IMR-90 (cell line): ENCODE measurements at regions not wholly inside any gene's neighbourhood (a gene's known extent, or its start where the extent isn't known, plus 50 kb on each side); places are given as distances from the start of the nearest gene placed in this dataset.

Experiments
- ATAC-seq: fragments of 200-7000 bp; cut with Tn5 transposase; 2 replicates; pipeline ENCODE4 v1.9.1; 2020; ENCODE audit warnings: low read depth, mild to moderate bottlenecking, moderate library complexity
- BruUV-seq: library from RNA; stranded (reverse); fragments of 400-500 nt; replicated peaks from 2 replicates; lab custom pipeline; 2021; lab: Mats Ljungman, UMichigan
- CTCF ChIA-PET: fragments of 300-600 bp; formaldehyde crosslinking; extraction: SDS; loops from one replicate; lab custom pipeline; 2021; ENCODE audit warnings: antibody characterized with exemption; lab: Yijun Ruan, JAX
- POLR2A ChIA-PET: fragments of 300-600 bp; sonication (Branson Sonifier 250); formaldehyde crosslinking; loops from one replicate; lab custom pipeline; 2022; ENCODE audit warnings: antibody characterized with exemption; ENCODE audit not compliant: unreplicated experiment; lab: Charles Lee
- DNase-seq: peaks from one replicate; pipeline ENCODE4 v3.0.0; 2013
- H2AFZ ChIP-seq: replicated peaks from 2 replicates; pipeline ENCODE3; 2013; ENCODE audit warnings: low read length, mild to moderate bottlenecking; ENCODE audit not compliant: poor library complexity
- H2AK5ac ChIP-seq: 2 replicates; pipeline ENCODE4 v1.6.1; 2013; ENCODE audit warnings: low read depth, low read length, inconsistent platforms
- H2AK9ac ChIP-seq: replicated peaks from 2 replicates; pipeline ENCODE3; 2013; ENCODE audit warnings: mild to moderate bottlenecking, low read depth, low read length, moderate library complexity; ENCODE audit not compliant: poor library complexity
- H2BK120ac ChIP-seq: 2 replicates; pipeline ENCODE4 v1.6.1; 2013; ENCODE audit warnings: low read depth, low read length, inconsistent platforms
- H2BK15ac ChIP-seq: 3 replicates; pipeline ENCODE4 v1.6.1; 2013; ENCODE audit warnings: low read depth, low read length, inconsistent platforms
- H2BK20ac ChIP-seq: 2 replicates; pipeline ENCODE4 v1.6.1; 2013; ENCODE audit warnings: low read depth, mild to moderate bottlenecking, inconsistent platforms, low read length, moderate library complexity
- H2BK5ac ChIP-seq: 2 replicates; pipeline ENCODE4 v1.6.1; 2013; ENCODE audit warnings: mild to moderate bottlenecking, low read depth, low read length, inconsistent platforms; ENCODE audit not compliant: poor library complexity, severe bottlenecking
- H3K14ac ChIP-seq: replicated peaks from 2 replicates; pipeline ENCODE4 v1.6.1; 2013; ENCODE audit warnings: low read depth, low read length, inconsistent platforms
- H3K18ac ChIP-seq: 2 replicates; pipeline ENCODE4 v1.6.1; 2013; ENCODE audit warnings: low read depth, low read length, control low read depth
- H3K23ac ChIP-seq: 2 replicates; pipeline ENCODE4 v1.6.1; 2013; ENCODE audit warnings: low read depth, low read length, inconsistent platforms
- H3K27ac ChIP-seq: 2 replicates; pipeline ENCODE4 v1.5.1; 2013; ENCODE audit warnings: mild to moderate bottlenecking, control low read depth, low read length; ENCODE audit not compliant: insufficient read depth
- H3K27me3 ChIP-seq: 2 replicates; pipeline ENCODE4 v1.6.1; 2013; ENCODE audit warnings: low read length; ENCODE audit not compliant: control insufficient read depth, insufficient read depth
- H3K36me3 ChIP-seq: 2 replicates; pipeline ENCODE4 v1.6.1; 2013; ENCODE audit warnings: low read length, mixed read lengths; ENCODE audit not compliant: control insufficient read depth, insufficient read depth
- H3K4ac ChIP-seq: 2 replicates; pipeline ENCODE4 v1.6.1; 2013; ENCODE audit warnings: low read depth, low read length, inconsistent platforms
- H3K4me1 ChIP-seq: 2 replicates; pipeline ENCODE4 v1.6.1; 2013; ENCODE audit warnings: low read length, mixed read lengths; ENCODE audit not compliant: control insufficient read depth, insufficient read depth
- H3K4me2 ChIP-seq: 2 replicates; pipeline ENCODE4 v1.6.1; 2013; ENCODE audit warnings: low read depth, mild to moderate bottlenecking, control low read depth, low read length, moderate library complexity
- H3K4me3 ChIP-seq: 2 replicates; pipeline ENCODE4 v1.5.1; 2013; ENCODE audit warnings: low read depth, mild to moderate bottlenecking, control low read depth, low read length, moderate library complexity; ENCODE audit not compliant: insufficient read depth
- H3K56ac ChIP-seq: 2 replicates; pipeline ENCODE4 v1.6.1; 2013; ENCODE audit warnings: low read length, inconsistent platforms; ENCODE audit not compliant: insufficient read depth; ENCODE audit errors: extremely low read depth
- H3K79me1 ChIP-seq, 2 experiments: 2 replicates each; pipeline ENCODE4 v1.6.1; 2013; ENCODE audit warnings: low read length in 2 of 2, inconsistent platforms in 1 of 2, low read depth in 1 of 2
- H3K9ac ChIP-seq: 2 replicates; pipeline ENCODE4 v1.6.1; 2013; ENCODE audit warnings: low read depth, low read length, control low read depth
- H3K9me1 ChIP-seq: 2 replicates; pipeline ENCODE4 v1.6.1; 2013; ENCODE audit warnings: low read length, inconsistent platforms; ENCODE audit not compliant: insufficient read depth
- H3K9me3 ChIP-seq: 2 replicates; pipeline ENCODE4 v1.6.1; 2013; ENCODE audit warnings: low read length; ENCODE audit not compliant: control insufficient read depth, insufficient read depth
- H4K20me1 ChIP-seq: 2 replicates; pipeline ENCODE4 v1.6.1; 2013; ENCODE audit warnings: low read length, inconsistent platforms; ENCODE audit not compliant: insufficient read depth
- H4K5ac ChIP-seq: 2 replicates; pipeline ENCODE4 v1.6.1; 2013; ENCODE audit warnings: mild to moderate bottlenecking, low read depth, low read length, control low read depth
- H4K8ac ChIP-seq, 2 experiments: 2 replicates each; pipeline ENCODE4 v1.6.1; 2013; ENCODE audit warnings: low read depth in 2 of 2, low read length in 2 of 2, control low read depth in 1 of 2, inconsistent platforms in 1 of 2
- H4K91ac ChIP-seq: 2 replicates; pipeline ENCODE4 v1.6.1; 2013; ENCODE audit warnings: low read depth, low read length, inconsistent platforms; ENCODE audit not compliant: insufficient read depth
- BHLHE40 ChIP-seq: fragments of 150-350 bp; IDR thresholded peaks from 2 replicates; pipeline ENCODE4 v1.6.1; 2016; ENCODE audit warnings: mild to moderate bottlenecking, low read depth, low read length
- CHD1 ChIP-seq: IDR thresholded peaks from 2 replicates; pipeline ENCODE4 v1.6.1; 2012; ENCODE audit warnings: low read depth, low read length, improper control_type of control experiment
- FOS ChIP-seq: fragments of 150-350 bp; IDR thresholded peaks from 2 replicates; pipeline ENCODE4 v1.6.1; 2016; ENCODE audit warnings: low read depth, low read length
- MAFK ChIP-seq: IDR thresholded peaks from 2 replicates; pipeline ENCODE4 v1.6.1; 2012; ENCODE audit warnings: low read depth, low read length, improper control_type of control experiment
- MAZ ChIP-seq: IDR thresholded peaks from 2 replicates; pipeline ENCODE4 v1.6.1; 2012; ENCODE audit warnings: low read depth, mild to moderate bottlenecking, low read length, improper control_type of control experiment, moderate library complexity, borderline replicate concordance
- MXI1 ChIP-seq: IDR thresholded peaks from 2 replicates; pipeline ENCODE4 v1.6.1; 2012; ENCODE audit warnings: low read depth, mild to moderate bottlenecking, low read length, moderate library complexity, borderline replicate concordance
- NFE2L2 ChIP-seq: fragments of 150-350 bp; IDR thresholded peaks from 2 replicates; pipeline ENCODE4 v1.6.1; 2016; ENCODE audit warnings: low read depth, mild to moderate bottlenecking, low read length
- POLR2A ChIP-seq: IDR thresholded peaks from 2 replicates; pipeline ENCODE4 v1.6.1; 2012; ENCODE audit warnings: mild to moderate bottlenecking, low read depth, low read length
- RAD21 ChIP-seq: IDR thresholded peaks from 2 replicates; pipeline ENCODE4 v1.6.1; 2012; ENCODE audit warnings: low read length, improper control_type of control experiment
- RCOR1 ChIP-seq: IDR thresholded peaks from 2 replicates; pipeline ENCODE4 v1.6.1; 2012; ENCODE audit warnings: mild to moderate bottlenecking, low read length, improper control_type of control experiment; ENCODE audit not compliant: insufficient replicate concordance
- SMC3 ChIP-seq: fragments of 150-350 bp; IDR thresholded peaks from 2 replicates; pipeline ENCODE4 v1.6.1; 2016; ENCODE audit warnings: low read depth, mild to moderate bottlenecking, antibody characterized with exemption, low read length, moderate library complexity
- WGBS, 2 experiments: methylation state at CpG; one replicate each; pipeline versions ENCODE4 v1.1.5 to v1.1.7; 2013; ENCODE audit warnings: missing lambda C conversion rate in 2 of 2; ENCODE audit not compliant: insufficient read length in 1 of 2; ENCODE audit errors: extremely low coverage in 2 of 2; 5-methylcytosine and 5-hydroxymethylcytosine counted together
- dilution Hi-C: fragments of 300-500 bp; cut with HindIII; formaldehyde crosslinking; loops from one replicate; pipeline ENCODE4 v1.14.3; 2018; ENCODE audit warnings: low sequenced_read_pairs; ENCODE audit not compliant: unreplicated experiment
- in situ Hi-C: fragments of 300-500 bp; cut with MboI; formaldehyde crosslinking; loops from 3 replicates; pipeline ENCODE4 v1.14.3; 2019; ENCODE audit warnings: low sequenced_read_pairs, inconsistent platforms, mixed read lengths
- intact Hi-C: fragments of 100-400 bp; cut with micrococcal nuclease; formaldehyde crosslinking; loops from 2 replicates; pipeline ENCODE4 v1.10.0; 2022
- TF ChIP-seq, protein P1 (sequence below): fragments of 150-350 bp; IDR thresholded peaks from 2 replicates; pipeline ENCODE4 v1.6.1; 2016; ENCODE audit warnings: low read depth, mild to moderate bottlenecking, low read length, moderate library complexity, borderline replicate concordance
- TF ChIP-seq, protein P2 (sequence below): conservative IDR thresholded peaks from 2 replicates; pipeline ENCODE4 v1.5.1; 2012; ENCODE audit warnings: mild to moderate bottlenecking, low read depth, low read length, improper control_type of control experiment

DNA sequence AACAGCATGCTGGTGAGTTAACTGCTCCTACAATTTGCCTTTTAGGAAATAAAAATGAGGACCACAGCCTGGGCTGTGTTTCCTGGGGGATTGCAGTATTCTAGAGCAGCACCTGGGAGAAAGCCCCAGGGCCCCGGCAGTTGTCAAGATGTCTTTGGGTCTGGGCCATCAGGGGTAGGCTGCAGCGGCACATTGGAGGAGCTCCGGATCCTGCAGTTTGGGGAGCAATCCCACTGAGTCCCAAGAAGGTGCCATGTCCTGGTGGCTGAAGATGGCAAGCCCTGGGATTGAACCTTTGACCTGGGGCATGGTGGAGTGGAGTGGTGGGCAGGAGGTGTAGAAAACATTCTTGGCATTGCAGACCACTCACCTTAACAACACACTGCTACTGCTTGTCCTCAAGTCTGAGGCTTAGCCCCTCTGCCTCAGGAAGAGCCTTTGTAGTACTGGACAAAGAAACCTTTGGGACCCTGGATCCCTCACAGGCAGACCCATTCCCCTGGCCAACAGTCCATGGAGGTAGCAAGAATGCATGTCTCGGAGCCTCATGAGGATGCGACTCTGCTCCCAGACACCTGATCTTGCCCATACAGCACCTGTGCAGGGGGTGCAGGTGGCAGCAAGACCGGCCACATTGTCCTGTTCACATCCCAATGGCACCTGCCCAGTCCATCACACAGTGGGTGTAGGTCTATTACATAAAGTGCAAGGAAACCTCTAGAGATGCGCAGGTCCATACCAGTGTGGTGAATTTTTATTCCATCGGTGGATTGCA, 159.1 kb upstream of the IRX2 start:
- no peak overlapping the region for H4K5ac ChIP-seq

More for the DNA sequence above, 159.1 kb upstream of the IRX2 start:
- dilution Hi-C loops (no loop called here), intact Hi-C loops (no loop called here), in situ Hi-C loops (no loop called here)
- peaks cover 32% of the 10 kb centered on the region for H3K9me3 ChIP-seq
- H3K4me1 ChIP-seq: no peaks in the 10 kb centered on the region
- H2BK15ac ChIP-seq: no peak overlapping the region
- H3K36me3 ChIP-seq: no peaks in the 10 kb centered on the region
- no peak overlapping the region for H2BK20ac ChIP-seq
- BruUV-seq: no TSS peak
- H3K27ac ChIP-seq: no peak overlapping the region
- no peak overlapping the region for H3K4me2 ChIP-seq
- ATAC-seq (no peak), DNase-seq (no peak)
- no peak for TF ChIP-seq FOS
- TF ChIP-seq POLR2A: no peak
- TF ChIP-seq, protein P1, sequence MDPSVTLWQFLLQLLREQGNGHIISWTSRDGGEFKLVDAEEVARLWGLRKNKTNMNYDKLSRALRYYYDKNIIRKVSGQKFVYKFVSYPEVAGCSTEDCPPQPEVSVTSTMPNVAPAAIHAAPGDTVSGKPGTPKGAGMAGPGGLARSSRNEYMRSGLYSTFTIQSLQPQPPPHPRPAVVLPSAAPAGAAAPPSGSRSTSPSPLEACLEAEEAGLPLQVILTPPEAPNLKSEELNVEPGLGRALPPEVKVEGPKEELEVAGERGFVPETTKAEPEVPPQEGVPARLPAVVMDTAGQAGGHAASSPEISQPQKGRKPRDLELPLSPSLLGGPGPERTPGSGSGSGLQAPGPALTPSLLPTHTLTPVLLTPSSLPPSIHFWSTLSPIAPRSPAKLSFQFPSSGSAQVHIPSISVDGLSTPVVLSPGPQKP: no peak
- TF ChIP-seq MAZ: no peak
- TF ChIP-seq BHLHE40: no peak
- no peak for TF ChIP-seq NFE2L2
- TF ChIP-seq MAFK: no peak
- no peak for TF ChIP-seq CHD1
- TF ChIP-seq RAD21: no peak
- TF ChIP-seq MXI1: no peak
- TF ChIP-seq SMC3: no peak
- no peak for TF ChIP-seq RCOR1
- TF ChIP-seq, protein P2, sequence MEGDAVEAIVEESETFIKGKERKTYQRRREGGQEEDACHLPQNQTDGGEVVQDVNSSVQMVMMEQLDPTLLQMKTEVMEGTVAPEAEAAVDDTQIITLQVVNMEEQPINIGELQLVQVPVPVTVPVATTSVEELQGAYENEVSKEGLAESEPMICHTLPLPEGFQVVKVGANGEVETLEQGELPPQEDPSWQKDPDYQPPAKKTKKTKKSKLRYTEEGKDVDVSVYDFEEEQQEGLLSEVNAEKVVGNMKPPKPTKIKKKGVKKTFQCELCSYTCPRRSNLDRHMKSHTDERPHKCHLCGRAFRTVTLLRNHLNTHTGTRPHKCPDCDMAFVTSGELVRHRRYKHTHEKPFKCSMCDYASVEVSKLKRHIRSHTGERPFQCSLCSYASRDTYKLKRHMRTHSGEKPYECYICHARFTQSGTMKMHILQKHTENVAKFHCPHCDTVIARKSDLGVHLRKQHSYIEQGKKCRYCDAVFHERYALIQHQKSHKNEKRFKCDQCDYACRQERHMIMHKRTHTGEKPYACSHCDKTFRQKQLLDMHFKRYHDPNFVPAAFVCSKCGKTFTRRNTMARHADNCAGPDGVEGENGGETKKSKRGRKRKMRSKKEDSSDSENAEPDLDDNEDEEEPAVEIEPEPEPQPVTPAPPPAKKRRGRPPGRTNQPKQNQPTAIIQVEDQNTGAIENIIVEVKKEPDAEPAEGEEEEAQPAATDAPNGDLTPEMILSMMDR: no peak
- H3K9ac ChIP-seq: no peak overlapping the region
- no peak overlapping the region for H2AK9ac ChIP-seq
- no peaks in the 10 kb centered on the region for H4K20me1 ChIP-seq
- ChIA-PET POLR2A (no interaction called here), CTCF (no interaction called here)
- no peak overlapping the region for H3K4ac ChIP-seq
- H3K9me1 ChIP-seq: no peaks in the 10 kb centered on the region
- no peak overlapping the region for H3K23ac ChIP-seq
- H4K8ac ChIP-seq: no peak overlapping the region
- no peak overlapping the region for H3K18ac ChIP-seq
- no peaks in the 10 kb centered on the region for H3K27me3 ChIP-seq
- no peak overlapping the region for H3K14ac ChIP-seq
- H2BK120ac ChIP-seq: no peak overlapping the region
- no peak overlapping the region for H2BK5ac ChIP-seq
- H3K4me3 ChIP-seq: no peak overlapping the region
- no peak overlapping the region for H2AFZ ChIP-seq
- no peak overlapping the region for H3K56ac ChIP-seq
- no peak overlapping the region for H2AK5ac ChIP-seq
- H4K91ac ChIP-seq: no peak overlapping the region
- no peaks in the 10 kb centered on the region for H3K79me1 ChIP-seq
- WGBS, 2 experiments: 100% methylated on average over 1 of the region's 8 CpGs; no CpG with 5 or more reads in 1 of the 2 experiments
